ENCODE measurements at regions not wholly inside any gene's neighbourhood (a gene's known extent, or its start where the extent isn't known, plus 50 kb on each side); places are given as distances from the start of the nearest gene placed in this dataset.

GRCh38 chr11:116231543-116231942, 541.2 kb downstream of the BUD13 start:
- H3K36me3 Mint-ChIP-seq (ENCODE audit: low read depth) = no peaks in the 10 kb centered on the region

GRCh38 chr11:116230438-116230837, 542.3 kb downstream of the BUD13 start:
- DNase-seq (ENCODE audit: low read depth, low spot score) = no peak
- Mint-ChIP-seq H3K9me3 (no peaks in the 10 kb centered on the region), H3K4me3 (no peak overlapping the region), H3K27ac (ENCODE audit: unreplicated experiment) (no peak overlapping the region), H3K36me3 (ENCODE audit: low read depth) (no peaks in the 10 kb centered on the region), H3K27me3 (ENCODE audit: low read depth) (no peaks in the 10 kb centered on the region), H3K4me1 (peaks cover 25% of the 10 kb centered on the region)
- TF ChIP-seq, protein P1, sequence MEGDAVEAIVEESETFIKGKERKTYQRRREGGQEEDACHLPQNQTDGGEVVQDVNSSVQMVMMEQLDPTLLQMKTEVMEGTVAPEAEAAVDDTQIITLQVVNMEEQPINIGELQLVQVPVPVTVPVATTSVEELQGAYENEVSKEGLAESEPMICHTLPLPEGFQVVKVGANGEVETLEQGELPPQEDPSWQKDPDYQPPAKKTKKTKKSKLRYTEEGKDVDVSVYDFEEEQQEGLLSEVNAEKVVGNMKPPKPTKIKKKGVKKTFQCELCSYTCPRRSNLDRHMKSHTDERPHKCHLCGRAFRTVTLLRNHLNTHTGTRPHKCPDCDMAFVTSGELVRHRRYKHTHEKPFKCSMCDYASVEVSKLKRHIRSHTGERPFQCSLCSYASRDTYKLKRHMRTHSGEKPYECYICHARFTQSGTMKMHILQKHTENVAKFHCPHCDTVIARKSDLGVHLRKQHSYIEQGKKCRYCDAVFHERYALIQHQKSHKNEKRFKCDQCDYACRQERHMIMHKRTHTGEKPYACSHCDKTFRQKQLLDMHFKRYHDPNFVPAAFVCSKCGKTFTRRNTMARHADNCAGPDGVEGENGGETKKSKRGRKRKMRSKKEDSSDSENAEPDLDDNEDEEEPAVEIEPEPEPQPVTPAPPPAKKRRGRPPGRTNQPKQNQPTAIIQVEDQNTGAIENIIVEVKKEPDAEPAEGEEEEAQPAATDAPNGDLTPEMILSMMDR (conservative IDR thresholded peaks at IDR 0.05) = no peak

More at GRCh38 chr11:116231543-116231942, 541.2 kb downstream of the BUD13 start:
- Mint-ChIP-seq H3K27ac (ENCODE audit: unreplicated experiment) (no peak overlapping the region), H3K4me3 (no peak overlapping the region), H3K4me1 (peaks cover 16% of the 10 kb centered on the region), H3K27me3 (ENCODE audit: low read depth) (no peaks in the 10 kb centered on the region), H3K9me3 (no peaks in the 10 kb centered on the region)
- DNase-seq (ENCODE audit: low read depth, low spot score) = no peak
- TF ChIP-seq, protein P1 (conservative IDR thresholded peaks at IDR 0.05) = no peak

GRCh38 chr11:116229236-116229970, 543.4 kb downstream of the BUD13 start:
- H3K27me3 Mint-ChIP-seq (ENCODE audit: low read depth) = no peaks in the 10 kb centered on the region
- H3K4me3 Mint-ChIP-seq = no peak overlapping the region
- H3K4me1 Mint-ChIP-seq = peaks cover 31% of the 10 kb centered on the region
- H3K27ac Mint-ChIP-seq (ENCODE audit: unreplicated experiment) = no peak overlapping the region
- H3K9me3 Mint-ChIP-seq = no peaks in the 10 kb centered on the region
- TF ChIP-seq, protein P1 (conservative IDR thresholded peaks at IDR 0.05) = no peak
- no peaks in the 10 kb centered on the region for H3K36me3 Mint-ChIP-seq (ENCODE audit: low read depth)
- DNase-seq (ENCODE audit: low read depth, low spot score) = no peak

DNA sequence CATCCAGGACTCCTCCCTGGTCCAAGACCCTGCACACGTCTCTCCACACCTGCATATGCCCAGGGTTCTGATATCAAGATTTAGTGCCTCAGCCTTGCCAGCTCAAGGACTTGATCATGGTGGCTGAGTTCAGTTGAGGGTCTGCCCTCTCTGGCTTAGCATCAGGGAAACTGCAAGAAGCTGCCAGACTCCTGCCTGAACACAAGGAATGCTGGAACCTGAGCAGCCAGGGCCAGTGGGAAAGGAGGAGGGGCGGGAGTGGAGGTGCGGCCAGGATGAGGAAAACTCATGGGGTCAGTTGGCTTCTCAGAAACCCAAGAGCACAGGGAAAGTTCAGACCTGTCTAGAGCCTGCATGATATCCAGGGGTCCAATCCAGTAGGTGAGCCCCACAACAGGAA, 546.1 kb downstream of the BUD13 start:
- TF ChIP-seq, protein P1 (conservative IDR thresholded peaks at IDR 0.05) = no peak
- H3K9me3 Mint-ChIP-seq = no peaks in the 10 kb centered on the region
- H3K4me1 Mint-ChIP-seq = peaks cover 25% of the 10 kb centered on the region
- no peak overlapping the region for H3K4me3 Mint-ChIP-seq
- H3K36me3 Mint-ChIP-seq (ENCODE audit: low read depth) = no peaks in the 10 kb centered on the region
- no peak for DNase-seq (ENCODE audit: low read depth, low spot score)
- H3K27ac Mint-ChIP-seq (ENCODE audit: unreplicated experiment) = no peak overlapping the region
- H3K27me3 Mint-ChIP-seq (ENCODE audit: low read depth) = no peaks in the 10 kb centered on the region

GRCh38 chr11:116225784-116226585, 546.8 kb downstream of the BUD13 start:
- Mint-ChIP-seq H3K27ac (ENCODE audit: unreplicated experiment) (peak overlapping the region; percentile 84), H3K4me3 (no peak overlapping the region)

More at GRCh38 chr11:116225784-116226585, 546.8 kb downstream of the BUD13 start:
- no peak for DNase-seq (ENCODE audit: low read depth, low spot score)
- no peaks in the 10 kb centered on the region for H3K36me3 Mint-ChIP-seq (ENCODE audit: low read depth)
- no peaks in the 10 kb centered on the region for H3K27me3 Mint-ChIP-seq (ENCODE audit: low read depth)
- no peaks in the 10 kb centered on the region for H3K9me3 Mint-ChIP-seq
- TF ChIP-seq, protein P1 (conservative IDR thresholded peaks at IDR 0.05) = no peak
- H3K4me1 Mint-ChIP-seq = peaks cover 32% of the 10 kb centered on the region
